Left ventricle myocardium inferior (tissue), 1 donor: ENCODE measurements at regions not wholly inside any gene's neighbourhood (a gene's known extent, or its start where the extent isn't known, plus 50 kb on each side); places are given as distances from the start of the nearest gene placed in this dataset.
A peak's percentile ranks its signal among the peaks of the same experiment; 100 is the strongest.

ENCODE experiments used
- DNase-seq: peaks from one replicate; pipeline ENCODE4 v3.0.0-alpha.2; 2020
- H3K27ac ChIP-seq: fragments of 200-600 bp; replicated peaks from 2 replicates; pipeline ENCODE4 v1.8.0; 2021
- H3K27me3 ChIP-seq: fragments of 200-600 bp; 2 replicates; pipeline ENCODE4 v1.8.0; 2021; ENCODE audit warnings: low read depth
- H3K36me3 ChIP-seq: fragments of 200-600 bp; 2 replicates; pipeline ENCODE4 v1.8.0; 2021
- H3K4me1 ChIP-seq: fragments of 200-600 bp; 2 replicates; pipeline ENCODE4 v1.8.0; 2021
- H3K4me3 ChIP-seq: fragments of 200-600 bp; 2 replicates; pipeline ENCODE4 v1.8.0; 2021; ENCODE audit warnings: mild to moderate bottlenecking, moderate library complexity
- H3K9me3 ChIP-seq: fragments of 200-600 bp; replicated peaks from 2 replicates; pipeline ENCODE4 v1.8.0; 2021
- CTCF ChIP-seq: fragments of 200-600 bp; IDR thresholded peaks from 2 replicates; pipeline ENCODE4 v1.8.0; 2021; ENCODE audit warnings: antibody characterized with exemption, mild to moderate bottlenecking, borderline replicate concordance
- intact Hi-C: fragments of 100-400 bp; cut with micrococcal nuclease; formaldehyde crosslinking; loops from one replicate; pipeline ENCODE4 v1.11.0; 2022
- donor health status: DM: no; HTN: yes; CAD: no; lungs with severe emphysema.

GRCh38 chr15:29903785-29904464, 81.7 kb upstream of the TJP1 start:
- peak overlapping the region; percentile 41 for H3K27ac ChIP-seq
- intact Hi-C loops = no loop called here
- no peaks in the 10 kb centered on the region for H3K27me3 ChIP-seq
- peaks cover 10% of the 10 kb centered on the region for H3K4me1 ChIP-seq
- no peak overlapping the region for H3K4me3 ChIP-seq
- no peaks in the 10 kb centered on the region for H3K36me3 ChIP-seq
- TF ChIP-seq CTCF = no peak
- H3K9me3 ChIP-seq = no peaks in the 10 kb centered on the region
- no peak for DNase-seq

- intact Hi-C loops = no loop called here
These were observed 80.8 kb upstream of the TJP1 start for GRCh38 chr15:29903028-29903427.

GRCh38 chr15:29900237-29901189, 78.2 kb upstream of the TJP1 start:
- DNase-seq = no peak
- H3K4me1 ChIP-seq = peaks cover 10% of the 10 kb centered on the region
- H3K27ac ChIP-seq = no peak overlapping the region
- no peaks in the 10 kb centered on the region for H3K27me3 ChIP-seq
- intact Hi-C loops = no loop called here
- peaks cover 8% of the 10 kb centered on the region for H3K9me3 ChIP-seq
- TF ChIP-seq CTCF = no peak
- H3K4me3 ChIP-seq = no peak overlapping the region
- H3K36me3 ChIP-seq = no peaks in the 10 kb centered on the region

More at GRCh38 chr15:29903028-29903427, 80.8 kb upstream of the TJP1 start:
- TF ChIP-seq CTCF = no peak
- H3K4me1 ChIP-seq = peaks cover 10% of the 10 kb centered on the region
- no peaks in the 10 kb centered on the region for H3K27me3 ChIP-seq
- H3K4me3 ChIP-seq = no peak overlapping the region
- H3K9me3 ChIP-seq = no peaks in the 10 kb centered on the region
- H3K27ac ChIP-seq = no peak overlapping the region
- no peak for DNase-seq
- H3K36me3 ChIP-seq = no peaks in the 10 kb centered on the region

GRCh38 chr15:29896062-29896461, 73.8 kb upstream of the TJP1 start:
- Histone ChIP-seq H3K27ac (no peak overlapping the region), H3K27me3 (no peaks in the 10 kb centered on the region), H3K9me3 (peaks cover 17% of the 10 kb centered on the region), H3K4me3 (no peak overlapping the region), H3K36me3 (no peaks in the 10 kb centered on the region), H3K4me1 (no peaks in the 10 kb centered on the region)
- intact Hi-C loops = no loop called here
- no peak for DNase-seq
- no peak for TF ChIP-seq CTCF

- Histone ChIP-seq H3K4me1 (peaks cover 34% of the 10 kb centered on the region), H3K27me3 (no peaks in the 10 kb centered on the region), H3K4me3 (no peak overlapping the region), H3K27ac (no peak overlapping the region), H3K9me3 (peaks cover 9% of the 10 kb centered on the region), H3K36me3 (no peaks in the 10 kb centered on the region)
- TF ChIP-seq CTCF = no peak
- DNase-seq = no peak
- intact Hi-C loops = no loop called here
These were observed 68.8 kb upstream of the TJP1 start for GRCh38 chr15:29891096-29891457.
